ENCODE measurements at regions not wholly inside any gene's neighbourhood (a gene's known extent, or its start where the extent isn't known, plus 50 kb on each side); places are given as distances from the start of the nearest gene placed in this dataset.

GRCh38 chr6:80939480-80939879 is 813.0 kb downstream of the TENT5A start:
- TF ChIP-seq CDX4 (CRISPR knock-in tag; IDR thresholded peaks at IDR 0.05; ENCODE audit: borderline replicate concordance) (no peak), SMAD4 (CRISPR knock-in tag; IDR thresholded peaks at IDR 0.05) (no peak), ZBTB21 (CRISPR knock-in tag; IDR thresholded peaks at IDR 0.05; ENCODE audit: borderline replicate concordance) (no peak), ZNF317 (CRISPR knock-in tag; IDR thresholded peaks at IDR 0.05; ENCODE audit: borderline replicate concordance, low read depth) (no peak), AFF4 (CRISPR knock-in tag; IDR thresholded peaks at IDR 0.05; ENCODE audit: borderline replicate concordance) (no peak), E2F5 (CRISPR knock-in tag; IDR thresholded peaks at IDR 0.05) (no peak), TCF7 (CRISPR knock-in tag; IDR thresholded peaks at IDR 0.05; ENCODE audit: low read depth) (no peak), CTCF (IDR thresholded peaks at IDR 0.05) (no peak), CBFB (CRISPR knock-in tag; IDR thresholded peaks at IDR 0.05; ENCODE audit: low read depth) (no peak), TEAD4 (CRISPR knock-in tag; IDR thresholded peaks at IDR 0.05) (no peak), ZNF423 (CRISPR knock-in tag; IDR thresholded peaks at IDR 0.05) (no peak)

Measured in WTC11 (cell line).